Astrocyte (in vitro differentiated cells and primary cell): ENCODE measurements at regions not wholly inside any gene's neighbourhood (a gene's known extent, or its start where the extent isn't known, plus 50 kb on each side); places are given as distances from the start of the nearest gene placed in this dataset.
"Not testable (repeated sequence)": the region's sequence is repeated elsewhere in the genome, so short reads cannot be mapped to it uniquely, and the experiment has no call there.

Experiments
- DNase-seq: peaks from one replicate; pipeline ENCODE4 v3.0.0-alpha.2; 2010; ENCODE audit warnings: low read depth
- FAIRE-seq: peaks from 2 replicates; lab custom pipeline; 2011; peaks lifted over from hg19 to GRCh38; lab: Jason Lieb, UNC
- H2AFZ ChIP-seq: 2 replicates; pipeline ENCODE4 v1.6.0; 2012; ENCODE audit warnings: low read depth, low read length, inconsistent platforms
- H3K27ac ChIP-seq: 2 replicates; pipeline ENCODE4 v1.5.1; 2011; ENCODE audit warnings: low read depth, low read length, inconsistent platforms
- H3K27me3 ChIP-seq: 2 replicates; pipeline ENCODE4 v1.6.0; 2011; ENCODE audit warnings: low read length, inconsistent platforms; ENCODE audit not compliant: insufficient read depth
- H3K36me3 ChIP-seq: 2 replicates; pipeline ENCODE4 v1.5.1; 2011; ENCODE audit warnings: low read length, inconsistent platforms; ENCODE audit not compliant: insufficient read depth
- H3K4me1 ChIP-seq: 2 replicates; pipeline ENCODE4 v1.5.1; 2011; ENCODE audit warnings: low read length, inconsistent platforms; ENCODE audit not compliant: insufficient read depth
- H3K4me2 ChIP-seq: 2 replicates; pipeline ENCODE4 v1.6.0; 2012; ENCODE audit warnings: low read length, inconsistent platforms
- H3K4me3 ChIP-seq: 2 replicates; pipeline ENCODE4 v1.5.1; 2011; ENCODE audit warnings: low read depth, mild to moderate bottlenecking, low read length, inconsistent platforms; ENCODE audit not compliant: insufficient read depth
- H3K79me2 ChIP-seq: 2 replicates; pipeline ENCODE4 v1.6.0; 2012; ENCODE audit warnings: mild to moderate bottlenecking, low read length, inconsistent platforms; ENCODE audit not compliant: insufficient read depth
- H3K9ac ChIP-seq: 2 replicates; pipeline ENCODE4 v1.6.0; 2012; ENCODE audit warnings: mild to moderate bottlenecking, low read length, inconsistent platforms
- H3K9me3 ChIP-seq: 2 replicates; pipeline ENCODE4 v1.5.1; 2012; ENCODE audit warnings: low read depth, mild to moderate bottlenecking, low read length, inconsistent platforms; ENCODE audit not compliant: insufficient read depth
- H4K20me1 ChIP-seq: 2 replicates; pipeline ENCODE4 v1.6.0; 2012; ENCODE audit warnings: low read length, inconsistent platforms; ENCODE audit not compliant: insufficient read depth
- H3K27ac Mint-ChIP-seq: one replicate; pipeline ENCODE4 v1.8.0; 2021; ENCODE audit warnings: mild to moderate bottlenecking, mixed read lengths; ENCODE audit not compliant: unreplicated experiment
- H3K27me3 Mint-ChIP-seq: one replicate; pipeline ENCODE4 v1.8.0; 2021; ENCODE audit warnings: low read depth, mixed read lengths; ENCODE audit not compliant: unreplicated experiment
- H3K36me3 Mint-ChIP-seq: one replicate; pipeline ENCODE4 v1.8.0; 2021; ENCODE audit warnings: low read depth, mixed read lengths; ENCODE audit not compliant: unreplicated experiment
- H3K4me1 Mint-ChIP-seq: one replicate; pipeline ENCODE4 v1.8.0; 2021; ENCODE audit warnings: low read depth, mixed read lengths; ENCODE audit not compliant: unreplicated experiment
- H3K4me3 Mint-ChIP-seq: one replicate; pipeline ENCODE4 v1.8.0; 2021; ENCODE audit warnings: mild to moderate bottlenecking, moderate library complexity, mixed read lengths; ENCODE audit not compliant: unreplicated experiment
- H3K9me3 Mint-ChIP-seq: one replicate; pipeline ENCODE4 v1.8.0; 2021; ENCODE audit warnings: mild to moderate bottlenecking, mixed read lengths; ENCODE audit not compliant: unreplicated experiment
- EZH2 ChIP-seq: IDR thresholded peaks from 2 replicates; pipeline ENCODE4 v1.6.1; 2012; ENCODE audit warnings: mild to moderate bottlenecking, low read length, inconsistent platforms; ENCODE audit not compliant: insufficient read depth
- TF ChIP-seq, protein P1 (sequence below): IDR thresholded peaks from 2 replicates; pipeline ENCODE4 v1.5.1; 2011; ENCODE audit warnings: low read depth, mild to moderate bottlenecking, inconsistent platforms, low read length, moderate library complexity; ENCODE audit not compliant: insufficient read depth

DNA sequence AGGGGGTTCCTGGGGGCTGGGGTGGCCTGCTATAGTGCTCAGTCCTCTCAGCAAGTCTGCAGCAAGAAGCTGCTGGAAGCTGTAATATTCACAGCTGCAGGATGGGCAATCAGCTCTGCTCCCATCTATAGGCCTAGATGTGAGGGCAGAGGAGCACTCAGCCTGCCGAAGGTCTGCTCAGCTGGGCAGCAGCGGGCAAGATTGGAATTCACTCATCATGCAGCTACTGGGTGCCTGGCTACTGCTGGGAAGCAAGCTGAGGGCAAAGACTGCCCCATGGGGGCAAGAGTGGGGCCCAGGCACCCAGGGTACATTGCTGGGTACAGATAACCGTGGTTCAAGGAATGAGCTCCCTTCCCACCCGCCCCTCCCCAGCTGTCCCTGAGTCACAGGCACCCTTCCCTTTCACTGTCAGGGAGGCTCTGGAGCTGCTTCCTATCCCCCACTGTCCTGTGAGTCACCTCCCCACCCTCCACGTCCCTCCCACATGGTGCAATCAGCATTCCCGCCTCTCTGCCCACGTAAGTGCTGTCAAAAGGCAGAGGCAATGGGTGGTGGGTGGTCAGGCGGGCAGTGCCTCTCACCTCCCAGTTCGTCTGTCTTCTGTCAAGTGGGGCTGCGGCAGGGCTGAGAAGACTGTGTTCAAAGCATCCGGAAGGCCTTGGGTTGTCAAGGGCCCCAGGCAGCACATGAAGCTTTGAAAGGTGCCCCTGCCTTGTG is 169.2 kb downstream of the TRIM43 start:
- no peaks in the 10 kb centered on the region for H4K20me1 ChIP-seq
- H3K27me3 ChIP-seq, result no peaks in the 10 kb centered on the region
- H3K4me3 Mint-ChIP-seq, result no peak overlapping the region
- H3K4me3 ChIP-seq, result no peak overlapping the region
- H3K36me3 ChIP-seq, result no peaks in the 10 kb centered on the region
- H3K27ac ChIP-seq, result no peak overlapping the region
- H3K27me3 Mint-ChIP-seq, result peaks cover 18% of the 10 kb centered on the region
- no peak overlapping the region for H3K4me2 ChIP-seq
- H3K36me3 Mint-ChIP-seq, result no peaks in the 10 kb centered on the region
- H3K9me3 Mint-ChIP-seq, result no peaks in the 10 kb centered on the region
- FAIRE-seq (no peak), DNase-seq (peak; percentile 83)
- H2AFZ ChIP-seq, result peak overlapping the region; percentile 50
- H3K9me3 ChIP-seq, result no peaks in the 10 kb centered on the region
- H3K27ac Mint-ChIP-seq, result no peak overlapping the region
- no peaks in the 10 kb centered on the region for H3K79me2 ChIP-seq
- peaks cover 12% of the 10 kb centered on the region for H3K4me1 Mint-ChIP-seq
- TF ChIP-seq, protein P1, sequence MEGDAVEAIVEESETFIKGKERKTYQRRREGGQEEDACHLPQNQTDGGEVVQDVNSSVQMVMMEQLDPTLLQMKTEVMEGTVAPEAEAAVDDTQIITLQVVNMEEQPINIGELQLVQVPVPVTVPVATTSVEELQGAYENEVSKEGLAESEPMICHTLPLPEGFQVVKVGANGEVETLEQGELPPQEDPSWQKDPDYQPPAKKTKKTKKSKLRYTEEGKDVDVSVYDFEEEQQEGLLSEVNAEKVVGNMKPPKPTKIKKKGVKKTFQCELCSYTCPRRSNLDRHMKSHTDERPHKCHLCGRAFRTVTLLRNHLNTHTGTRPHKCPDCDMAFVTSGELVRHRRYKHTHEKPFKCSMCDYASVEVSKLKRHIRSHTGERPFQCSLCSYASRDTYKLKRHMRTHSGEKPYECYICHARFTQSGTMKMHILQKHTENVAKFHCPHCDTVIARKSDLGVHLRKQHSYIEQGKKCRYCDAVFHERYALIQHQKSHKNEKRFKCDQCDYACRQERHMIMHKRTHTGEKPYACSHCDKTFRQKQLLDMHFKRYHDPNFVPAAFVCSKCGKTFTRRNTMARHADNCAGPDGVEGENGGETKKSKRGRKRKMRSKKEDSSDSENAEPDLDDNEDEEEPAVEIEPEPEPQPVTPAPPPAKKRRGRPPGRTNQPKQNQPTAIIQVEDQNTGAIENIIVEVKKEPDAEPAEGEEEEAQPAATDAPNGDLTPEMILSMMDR, result no peak
- no peak for TF ChIP-seq EZH2
- H3K9ac ChIP-seq, result no peak overlapping the region
- H3K4me1 ChIP-seq, result peaks cover 7% of the 10 kb centered on the region

DNA sequence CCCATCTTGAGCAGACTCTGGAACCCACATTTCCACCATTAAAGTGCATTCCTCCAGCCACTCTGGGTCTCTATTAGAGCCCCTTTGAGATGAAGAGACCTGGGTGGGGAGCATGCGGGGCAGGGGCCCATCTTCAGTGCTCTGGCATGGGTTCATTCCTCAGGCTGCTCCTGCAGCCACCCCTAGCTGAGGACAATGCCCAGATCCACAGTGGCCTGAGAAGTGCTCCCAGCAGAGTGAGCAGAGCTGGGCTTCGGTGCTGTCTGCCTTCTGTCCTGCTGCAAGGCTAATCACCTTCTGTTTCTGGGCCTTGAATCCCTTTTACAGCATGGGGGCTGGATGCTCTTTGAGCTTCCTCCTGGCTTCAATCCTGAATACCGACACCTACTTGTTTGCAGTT is 169.8 kb downstream of the TRIM43 start:
- H4K20me1 ChIP-seq, result no peaks in the 10 kb centered on the region
- H3K27me3 Mint-ChIP-seq, result peaks cover 16% of the 10 kb centered on the region
- no peaks in the 10 kb centered on the region for H3K9me3 ChIP-seq
- no peaks in the 10 kb centered on the region for H3K27me3 ChIP-seq
- DNase-seq (no peak), FAIRE-seq (no peak)
- H3K36me3 Mint-ChIP-seq, result no peaks in the 10 kb centered on the region
- no peaks in the 10 kb centered on the region for H3K36me3 ChIP-seq
- no peak overlapping the region for H3K27ac ChIP-seq
- H3K27ac Mint-ChIP-seq, result no peak overlapping the region
- H2AFZ ChIP-seq, result no peak overlapping the region
- peaks cover 12% of the 10 kb centered on the region for H3K4me1 Mint-ChIP-seq
- peaks cover 7% of the 10 kb centered on the region for H3K4me1 ChIP-seq
- no peak overlapping the region for H3K4me2 ChIP-seq
- H3K9me3 Mint-ChIP-seq, result no peaks in the 10 kb centered on the region
- no peak overlapping the region for H3K4me3 Mint-ChIP-seq
- no peak overlapping the region for H3K9ac ChIP-seq
- H3K4me3 ChIP-seq, result no peak overlapping the region
- no peak for TF ChIP-seq EZH2
- TF ChIP-seq, protein P1, result no peak
- H3K79me2 ChIP-seq, result no peaks in the 10 kb centered on the region

DNA sequence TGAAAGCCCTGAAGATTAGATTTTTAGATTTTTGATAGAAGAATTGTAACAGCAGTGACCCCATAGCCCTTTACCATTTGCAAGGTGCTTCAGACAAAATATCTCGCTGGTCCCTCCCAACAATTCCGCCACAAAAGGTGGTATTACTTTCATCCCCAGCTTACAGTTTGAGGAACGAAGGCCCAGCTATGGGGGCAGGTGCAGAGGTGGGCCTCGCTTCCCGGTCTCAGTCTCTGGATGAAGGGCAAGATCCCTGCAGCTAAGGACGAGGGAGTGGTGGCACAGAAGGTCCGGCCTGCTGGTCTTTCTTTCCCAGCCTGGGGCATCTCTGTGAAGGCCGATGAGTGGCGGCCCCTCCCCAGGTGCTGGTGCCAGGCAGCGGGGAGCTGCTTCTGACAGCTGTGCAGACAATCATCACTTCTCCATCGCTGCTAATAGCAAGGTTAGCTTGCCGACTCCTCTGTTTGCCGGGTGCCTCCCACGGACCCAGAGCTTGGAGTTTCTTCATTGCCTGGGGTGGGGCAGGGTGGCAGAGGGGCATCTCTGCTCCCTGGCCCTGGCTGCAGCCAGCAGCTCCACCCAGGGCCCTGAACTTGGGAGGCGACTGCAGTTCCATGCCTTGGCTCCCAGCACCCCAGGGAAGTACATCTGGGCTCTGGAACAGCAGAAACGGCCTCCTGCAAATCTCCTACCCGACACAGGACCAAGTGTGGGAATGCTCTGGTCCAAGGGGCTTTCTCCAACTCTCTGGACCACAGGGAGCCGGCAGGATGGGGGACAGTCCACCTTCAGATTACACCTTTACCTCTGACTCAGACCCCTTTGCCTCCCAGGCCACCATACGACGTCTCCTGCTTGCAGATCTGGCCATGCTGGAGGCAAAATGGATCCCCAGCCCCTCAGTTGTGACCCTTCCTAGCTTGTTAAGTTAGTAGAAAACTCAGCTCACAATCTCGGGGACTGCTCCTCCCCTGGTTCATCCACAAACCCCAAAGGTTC is 170.5 kb downstream of the TRIM43 start:
- not testable (repeated sequence) for H3K36me3 ChIP-seq, H3K4me1 ChIP-seq, H3K27ac ChIP-seq, H3K27ac Mint-ChIP-seq, H3K79me2 ChIP-seq, H3K27me3 ChIP-seq, H2AFZ ChIP-seq, H3K4me3 ChIP-seq, H3K9me3 ChIP-seq, DNase-seq, H3K9ac ChIP-seq, H3K4me3 Mint-ChIP-seq, H4K20me1 ChIP-seq, H3K9me3 Mint-ChIP-seq, H3K4me1 Mint-ChIP-seq, FAIRE-seq, H3K36me3 Mint-ChIP-seq, H3K4me2 ChIP-seq
- H3K27me3 Mint-ChIP-seq, result peaks cover 12% of the 10 kb centered on the region

DNA sequence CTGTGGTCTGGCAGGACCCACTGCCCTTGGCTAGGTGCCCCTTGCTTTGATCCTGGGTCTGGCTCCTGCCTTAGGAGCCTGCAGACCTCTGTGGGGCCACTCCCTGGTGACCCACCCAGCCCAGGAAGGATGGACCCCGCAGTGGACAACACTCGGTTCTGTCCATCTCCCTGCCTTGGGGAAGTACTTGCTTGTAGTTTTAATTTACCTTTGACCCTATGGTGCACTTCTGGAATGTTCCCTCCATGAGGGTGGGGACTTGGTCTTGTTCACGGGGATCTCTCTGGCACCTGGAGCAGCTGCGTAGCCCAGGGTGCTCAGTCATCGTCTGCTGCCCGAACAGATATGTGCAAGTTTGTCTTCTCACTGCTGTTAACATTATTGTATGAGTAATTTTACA is 171.3 kb downstream of the TRIM43 start:
- H3K36me3 Mint-ChIP-seq, H4K20me1 ChIP-seq, H3K4me1 ChIP-seq, FAIRE-seq, H3K27ac Mint-ChIP-seq, H3K4me3 Mint-ChIP-seq, H3K9me3 ChIP-seq, H2AFZ ChIP-seq, H3K79me2 ChIP-seq, H3K27ac ChIP-seq, H3K4me1 Mint-ChIP-seq, H3K9ac ChIP-seq, H3K27me3 ChIP-seq, DNase-seq, H3K9me3 Mint-ChIP-seq, H3K4me2 ChIP-seq, H3K4me3 ChIP-seq, H3K36me3 ChIP-seq: not testable (repeated sequence)
- H3K27me3 Mint-ChIP-seq, result peaks cover 16% of the 10 kb centered on the region
